ENCODE measurements at regions not wholly inside any gene's neighbourhood (a gene's known extent, or its start where the extent isn't known, plus 50 kb on each side); places are given as distances from the start of the nearest gene placed in this dataset.

- DNase-seq (ENCODE audit: extremely low read depth in 1 of 2, low read depth in 1 of 2) = no peak
These were observed 109.9 kb downstream of the LYPLAL1 start for GRCh38 chr1:219283541-219283940.

GRCh38 chr1:219281831-219282230 is 108.2 kb downstream of the LYPLAL1 start:
- DNase-seq (ENCODE audit: extremely low read depth in 1 of 2, low read depth in 1 of 2) = no peak

DNA sequence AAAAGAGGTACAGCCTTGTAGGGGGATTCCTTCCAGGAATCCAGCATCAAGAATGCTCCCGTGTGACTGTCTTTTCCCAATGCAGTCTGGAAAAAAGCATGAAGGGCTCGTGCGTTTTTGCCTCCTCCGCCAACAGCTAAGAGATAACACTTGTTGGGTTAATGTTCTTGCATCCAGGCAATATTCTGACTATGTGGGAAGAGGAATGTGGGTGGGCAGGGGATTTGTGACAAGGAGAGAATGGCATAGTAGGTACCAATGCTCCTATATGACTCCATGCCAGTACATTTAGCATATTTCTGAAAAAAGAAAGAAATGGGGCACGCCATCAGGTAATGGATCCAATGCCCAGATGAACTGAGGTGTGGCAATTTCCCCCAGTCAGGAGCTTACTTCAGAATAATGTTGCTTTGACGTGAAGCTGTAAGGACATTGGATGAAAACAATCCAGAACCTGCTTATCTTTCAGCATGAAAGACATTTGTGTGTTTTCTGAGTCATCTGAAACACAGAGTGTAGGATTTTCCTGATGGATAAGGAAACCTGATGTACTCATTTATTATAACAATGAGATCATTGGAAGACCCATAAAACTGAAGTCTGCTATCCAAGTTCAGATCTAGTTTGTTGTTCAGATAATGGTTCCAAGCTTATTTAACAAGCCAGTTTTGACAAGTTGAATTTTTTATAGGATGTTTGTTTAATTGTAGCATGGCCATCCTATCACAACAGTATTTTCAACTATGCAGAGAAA is 105.5 kb downstream of the LYPLAL1 start:
- DNase-seq (ENCODE audit: extremely low read depth in 1 of 2, low read depth in 1 of 2) = no peak

DNA sequence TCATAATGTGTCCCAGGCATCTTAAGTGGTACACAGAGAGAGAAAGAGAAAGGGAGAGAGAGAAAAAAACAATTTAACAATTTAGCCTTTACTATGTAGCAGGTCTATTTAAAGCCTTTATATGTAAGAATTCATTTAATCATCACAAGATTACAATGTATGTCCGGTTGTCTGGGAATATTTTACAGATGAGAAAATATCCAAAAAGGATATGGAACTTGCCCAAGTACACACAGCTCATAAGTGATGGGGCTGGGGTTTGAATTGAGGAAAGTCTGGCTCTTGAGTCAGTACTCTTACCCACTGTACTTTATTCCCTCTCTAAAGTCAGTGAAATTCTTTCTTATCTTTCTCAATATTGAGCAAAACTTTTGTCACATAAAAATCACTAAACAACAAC is 104.6 kb downstream of the LYPLAL1 start:
- no peak for DNase-seq (ENCODE audit: extremely low read depth in 1 of 2, low read depth in 1 of 2)

- no peak for DNase-seq (ENCODE audit: extremely low read depth in 1 of 2, low read depth in 1 of 2)
These were observed 103.8 kb downstream of the LYPLAL1 start for GRCh38 chr1:219277304-219278105.

- DNase-seq (ENCODE audit: extremely low read depth in 1 of 2, low read depth in 1 of 2) = no peak
These were observed 102.5 kb downstream of the LYPLAL1 start for GRCh38 chr1:219276049-219276738.

GRCh38 chr1:219273088-219273686 is 99.5 kb downstream of the LYPLAL1 start:
- no peak for DNase-seq (ENCODE audit: extremely low read depth in 1 of 2, low read depth in 1 of 2)

DNA sequence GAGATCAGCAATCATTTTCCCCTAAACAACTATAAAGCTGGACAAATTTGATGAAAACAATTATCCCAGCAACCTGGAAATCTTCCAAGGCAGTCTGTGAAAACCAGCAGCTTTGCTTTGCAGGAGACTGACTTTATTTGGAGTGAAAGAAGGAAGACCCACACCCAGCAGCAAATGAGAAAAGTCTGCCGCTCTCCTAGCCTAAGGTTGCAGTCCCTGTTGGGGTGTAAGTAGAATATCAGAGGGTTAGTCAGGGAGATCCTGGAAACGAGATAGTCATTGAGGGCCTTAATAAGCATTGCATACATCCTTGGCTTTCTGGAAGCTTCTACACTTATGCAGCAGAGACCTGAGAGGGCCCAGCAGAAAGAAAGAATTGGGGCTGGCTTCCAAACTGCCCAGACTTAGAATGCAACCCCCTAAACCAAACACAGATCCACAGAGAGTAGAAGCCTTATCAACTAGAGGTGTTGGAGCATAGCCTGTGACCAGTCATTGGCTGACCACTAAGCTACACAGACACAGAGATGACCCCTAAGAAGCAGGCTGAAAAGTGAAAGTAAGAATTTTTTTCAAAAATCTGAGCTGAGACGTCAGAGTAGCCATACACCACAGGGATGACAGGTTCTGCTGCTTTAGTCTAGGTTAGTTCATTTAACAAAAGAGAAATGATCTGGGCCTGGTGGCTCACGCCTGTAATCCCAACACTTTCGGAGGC is 98.3 kb downstream of the LYPLAL1 start:
- no peak for DNase-seq (ENCODE audit: extremely low read depth in 1 of 2, low read depth in 1 of 2)

DNA sequence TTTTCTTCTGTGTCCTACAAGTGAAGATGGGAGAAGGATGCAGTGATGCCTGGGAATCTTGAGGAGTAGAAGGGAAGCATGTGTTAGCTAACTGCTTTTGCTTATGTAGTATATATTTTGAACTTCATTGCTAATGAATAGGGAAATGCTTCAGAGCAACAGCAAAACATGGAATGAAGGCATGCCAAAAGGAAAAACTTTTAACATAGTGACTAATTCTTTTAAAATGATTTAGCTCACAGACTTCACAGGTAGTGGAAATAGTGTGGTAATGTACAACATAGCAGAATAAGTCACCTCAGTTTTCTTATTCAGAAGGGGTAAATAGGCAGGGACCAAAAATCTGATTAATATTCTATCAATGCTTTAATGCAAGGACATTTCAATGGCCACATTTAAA is 95.5 kb downstream of the LYPLAL1 start:
- DNase-seq (ENCODE audit: extremely low read depth in 1 of 2, low read depth in 1 of 2) = no peak

GRCh38 chr1:219266524-219266923 is 92.8 kb downstream of the LYPLAL1 start:
- no peak for DNase-seq (ENCODE audit: extremely low read depth in 1 of 2, low read depth in 1 of 2)

GRCh38 chr1:219265026-219265515 is 91.4 kb downstream of the LYPLAL1 start:
- DNase-seq (ENCODE audit: extremely low read depth in 1 of 2, low read depth in 1 of 2) = no peak

- no peak for DNase-seq (ENCODE audit: extremely low read depth in 1 of 2, low read depth in 1 of 2)
These were observed 90.9 kb downstream of the LYPLAL1 start for GRCh38 chr1:219264561-219264960.

All from stimulated activated CD8-positive, alpha-beta memory T cell treated with anti-CD3 and anti-CD28 coated beads, Interleukin-7, amount 100 ng/mL, for 48 hours (primary cell).